K562 (cell line): ENCODE measurements at regions not wholly inside any gene's neighbourhood (a gene's known extent, or its start where the extent isn't known, plus 50 kb on each side); places are given as distances from the start of the nearest gene placed in this dataset.

Experiments used
- ARID1B ChIP-seq: fragments of 450-650 bp; IDR thresholded peaks from 2 replicates; pipeline ENCODE4 v1.6.1; 2016; ENCODE audit warnings: antibody characterized with exemption, mild to moderate bottlenecking, inconsistent platforms
- CBFB ChIP-seq: sonication (generic); formaldehyde crosslinking; IDR thresholded peaks from 2 replicates; pipeline ENCODE4 v1.4.0; 2020; ENCODE audit warnings: mild to moderate bottlenecking, missing genetic modification reagents
- CBX3 ChIP-seq, 2 experiments: IDR thresholded peaks; 1 replicate in 1 of 2; 2 replicates in 1 of 2; pipeline ENCODE4 v1.6.1; 2012; ENCODE audit warnings: inconsistent platforms in 2 of 2, low read length in 2 of 2, borderline replicate concordance in 1 of 2, control low read depth in 1 of 2
- ELF4 ChIP-seq: fragments of 450-650 bp; formaldehyde crosslinking; IDR thresholded peaks from 2 replicates; pipeline ENCODE4 v1.4.0; 2022; ENCODE audit warnings: missing genetic modification characterization
- EP300 ChIP-seq: IDR thresholded peaks from 2 replicates; pipeline ENCODE4 v1.6.1; 2012; ENCODE audit warnings: low read length, improper control_type of control experiment
- ETS2 ChIP-seq: IDR thresholded peaks from 2 replicates; pipeline ENCODE4 v1.6.1; 2016; ENCODE audit warnings: borderline replicate concordance, missing genetic modification characterization, mild to moderate bottlenecking, moderate library complexity, missing compliant biosample characterization; ENCODE audit not compliant: poor library complexity, severe bottlenecking
- KDM1A ChIP-seq, 2 experiments: fragments of 450-650 bp; IDR thresholded peaks; 2 replicates each; pipeline ENCODE4 v1.6.1; 2016; ENCODE audit warnings: mild to moderate bottlenecking in 2 of 2
- RNF2 ChIP-seq: sonication (generic); IDR thresholded peaks from 2 replicates; pipeline ENCODE4 v1.6.1; 2016
- SIN3A ChIP-seq, 2 experiments: fragments of 150-350 bp in 1 of 2; IDR thresholded peaks; 2 replicates each; pipeline ENCODE4 v1.6.1; 2011 to 2016; ENCODE audit warnings: borderline replicate concordance in 2 of 2, low read depth in 2 of 2, low read length in 2 of 2, mild to moderate bottlenecking in 2 of 2, moderate library complexity in 2 of 2; ENCODE audit not compliant: control insufficient read depth in 1 of 2
- TAF1 ChIP-seq: IDR thresholded peaks from 2 replicates; pipeline ENCODE4 v1.6.1; 2011; ENCODE audit warnings: mild to moderate bottlenecking, low read length, moderate library complexity; ENCODE audit not compliant: insufficient read depth, control insufficient read depth, severe bottlenecking; ENCODE audit errors: extremely low read depth
- TF ChIP-seq, protein P1 (sequence below), 2 experiments: fragments of 450-650 bp; formaldehyde crosslinking in 1 of 2; IDR thresholded peaks; 2 replicates each; pipeline versions ENCODE4 v1.4.0 to v1.6.1; 2014 to 2020; ENCODE audit warnings: mild to moderate bottlenecking in 2 of 2, borderline replicate concordance in 1 of 2, low read depth in 1 of 2
- TF ChIP-seq, protein P2 (sequence below), 2 experiments: IDR thresholded peaks; 2 replicates each; pipeline ENCODE4 v1.6.1; 2011; ENCODE audit warnings: borderline replicate concordance in 1 of 2, control low read depth in 1 of 2, low read depth in 1 of 2, low read length in 1 of 2, mild to moderate bottlenecking in 1 of 2, mixed read lengths in 1 of 2, moderate library complexity in 1 of 2; ENCODE audit not compliant: insufficient read depth in 1 of 2, insufficient read length in 1 of 2, poor library complexity in 1 of 2, severe bottlenecking in 1 of 2; ENCODE audit errors: extremely low read depth in 1 of 2
- TF ChIP-seq, protein P3 (sequence below): fragments of 450-650 bp; IDR thresholded peaks from 2 replicates; pipeline ENCODE4 v1.6.1; 2017; ENCODE audit warnings: antibody characterized with exemption, mild to moderate bottlenecking
- TF ChIP-seq, protein P4 (sequence below): sonication (generic); formaldehyde crosslinking; IDR thresholded peaks from 2 replicates; pipeline ENCODE4 v1.5.0; 2020; ENCODE audit warnings: missing genetic modification reagents

DNA sequence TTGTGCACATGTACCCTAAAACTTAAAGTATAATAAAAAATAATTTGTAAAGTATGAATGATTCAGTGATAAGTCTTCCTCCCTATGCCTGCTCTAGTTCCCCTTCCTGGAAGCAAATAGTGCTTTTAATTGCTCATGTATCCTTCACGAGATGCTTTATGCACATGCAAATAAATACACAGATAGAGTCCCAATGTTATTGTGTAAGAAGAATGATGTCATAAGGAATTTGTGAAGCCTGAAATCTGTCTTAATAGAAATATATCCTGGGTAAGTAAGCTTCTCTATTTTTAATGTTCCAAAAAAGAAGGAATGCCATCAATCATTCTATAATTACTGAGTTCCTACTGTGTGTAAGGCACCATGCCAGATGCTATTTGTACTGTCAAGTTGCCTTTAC is 157.5 kb upstream of the SLC4A4 start:
- TF ChIP-seq EP300 (no peak), CBFB (CRISPR knock-in tag) (no peak), SIN3A (IDR thresholded peaks at IDR 0.05; ENCODE audit: borderline replicate concordance in 2 of 2, control insufficient read depth in 1 of 2, low read depth in 2 of 2, low read length in 2 of 2) (no peak), CBX3 (IDR thresholded peaks at IDR 0.05; ENCODE audit: borderline replicate concordance in 1 of 2, low read length in 2 of 2) (no peak), TAF1 (no peak), ARID1B (no peak), RNF2 (no peak), ETS2 (tag) (no peak), ELF4 (no peak), KDM1A (IDR thresholded peaks at IDR 0.05) (no peak)
- TF ChIP-seq, protein P1, sequence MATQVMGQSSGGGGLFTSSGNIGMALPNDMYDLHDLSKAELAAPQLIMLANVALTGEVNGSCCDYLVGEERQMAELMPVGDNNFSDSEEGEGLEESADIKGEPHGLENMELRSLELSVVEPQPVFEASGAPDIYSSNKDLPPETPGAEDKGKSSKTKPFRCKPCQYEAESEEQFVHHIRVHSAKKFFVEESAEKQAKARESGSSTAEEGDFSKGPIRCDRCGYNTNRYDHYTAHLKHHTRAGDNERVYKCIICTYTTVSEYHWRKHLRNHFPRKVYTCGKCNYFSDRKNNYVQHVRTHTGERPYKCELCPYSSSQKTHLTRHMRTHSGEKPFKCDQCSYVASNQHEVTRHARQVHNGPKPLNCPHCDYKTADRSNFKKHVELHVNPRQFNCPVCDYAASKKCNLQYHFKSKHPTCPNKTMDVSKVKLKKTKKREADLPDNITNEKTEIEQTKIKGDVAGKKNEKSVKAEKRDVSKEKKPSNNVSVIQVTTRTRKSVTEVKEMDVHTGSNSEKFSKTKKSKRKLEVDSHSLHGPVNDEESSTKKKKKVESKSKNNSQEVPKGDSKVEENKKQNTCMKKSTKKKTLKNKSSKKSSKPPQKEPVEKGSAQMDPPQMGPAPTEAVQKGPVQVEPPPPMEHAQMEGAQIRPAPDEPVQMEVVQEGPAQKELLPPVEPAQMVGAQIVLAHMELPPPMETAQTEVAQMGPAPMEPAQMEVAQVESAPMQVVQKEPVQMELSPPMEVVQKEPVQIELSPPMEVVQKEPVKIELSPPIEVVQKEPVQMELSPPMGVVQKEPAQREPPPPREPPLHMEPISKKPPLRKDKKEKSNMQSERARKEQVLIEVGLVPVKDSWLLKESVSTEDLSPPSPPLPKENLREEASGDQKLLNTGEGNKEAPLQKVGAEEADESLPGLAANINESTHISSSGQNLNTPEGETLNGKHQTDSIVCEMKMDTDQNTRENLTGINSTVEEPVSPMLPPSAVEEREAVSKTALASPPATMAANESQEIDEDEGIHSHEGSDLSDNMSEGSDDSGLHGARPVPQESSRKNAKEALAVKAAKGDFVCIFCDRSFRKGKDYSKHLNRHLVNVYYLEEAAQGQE (IDR thresholded peaks at IDR 0.05; ENCODE audit: borderline replicate concordance) = no peak
- TF ChIP-seq, protein P1 (CRISPR knock-in tag; IDR thresholded peaks at IDR 0.05; ENCODE audit: low read depth) = no peak
- TF ChIP-seq, protein P2, sequence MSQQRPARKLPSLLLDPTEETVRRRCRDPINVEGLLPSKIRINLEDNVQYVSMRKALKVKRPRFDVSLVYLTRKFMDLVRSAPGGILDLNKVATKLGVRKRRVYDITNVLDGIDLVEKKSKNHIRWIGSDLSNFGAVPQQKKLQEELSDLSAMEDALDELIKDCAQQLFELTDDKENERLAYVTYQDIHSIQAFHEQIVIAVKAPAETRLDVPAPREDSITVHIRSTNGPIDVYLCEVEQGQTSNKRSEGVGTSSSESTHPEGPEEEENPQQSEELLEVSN (IDR thresholded peaks at IDR 0.05; ENCODE audit: borderline replicate concordance in 1 of 2, extremely low read depth in 1 of 2, insufficient read depth in 1 of 2, insufficient read length in 1 of 2, low read depth in 1 of 2, low read length in 1 of 2, poor library complexity in 1 of 2, severe bottlenecking in 1 of 2) = no peak
- TF ChIP-seq, protein P3, sequence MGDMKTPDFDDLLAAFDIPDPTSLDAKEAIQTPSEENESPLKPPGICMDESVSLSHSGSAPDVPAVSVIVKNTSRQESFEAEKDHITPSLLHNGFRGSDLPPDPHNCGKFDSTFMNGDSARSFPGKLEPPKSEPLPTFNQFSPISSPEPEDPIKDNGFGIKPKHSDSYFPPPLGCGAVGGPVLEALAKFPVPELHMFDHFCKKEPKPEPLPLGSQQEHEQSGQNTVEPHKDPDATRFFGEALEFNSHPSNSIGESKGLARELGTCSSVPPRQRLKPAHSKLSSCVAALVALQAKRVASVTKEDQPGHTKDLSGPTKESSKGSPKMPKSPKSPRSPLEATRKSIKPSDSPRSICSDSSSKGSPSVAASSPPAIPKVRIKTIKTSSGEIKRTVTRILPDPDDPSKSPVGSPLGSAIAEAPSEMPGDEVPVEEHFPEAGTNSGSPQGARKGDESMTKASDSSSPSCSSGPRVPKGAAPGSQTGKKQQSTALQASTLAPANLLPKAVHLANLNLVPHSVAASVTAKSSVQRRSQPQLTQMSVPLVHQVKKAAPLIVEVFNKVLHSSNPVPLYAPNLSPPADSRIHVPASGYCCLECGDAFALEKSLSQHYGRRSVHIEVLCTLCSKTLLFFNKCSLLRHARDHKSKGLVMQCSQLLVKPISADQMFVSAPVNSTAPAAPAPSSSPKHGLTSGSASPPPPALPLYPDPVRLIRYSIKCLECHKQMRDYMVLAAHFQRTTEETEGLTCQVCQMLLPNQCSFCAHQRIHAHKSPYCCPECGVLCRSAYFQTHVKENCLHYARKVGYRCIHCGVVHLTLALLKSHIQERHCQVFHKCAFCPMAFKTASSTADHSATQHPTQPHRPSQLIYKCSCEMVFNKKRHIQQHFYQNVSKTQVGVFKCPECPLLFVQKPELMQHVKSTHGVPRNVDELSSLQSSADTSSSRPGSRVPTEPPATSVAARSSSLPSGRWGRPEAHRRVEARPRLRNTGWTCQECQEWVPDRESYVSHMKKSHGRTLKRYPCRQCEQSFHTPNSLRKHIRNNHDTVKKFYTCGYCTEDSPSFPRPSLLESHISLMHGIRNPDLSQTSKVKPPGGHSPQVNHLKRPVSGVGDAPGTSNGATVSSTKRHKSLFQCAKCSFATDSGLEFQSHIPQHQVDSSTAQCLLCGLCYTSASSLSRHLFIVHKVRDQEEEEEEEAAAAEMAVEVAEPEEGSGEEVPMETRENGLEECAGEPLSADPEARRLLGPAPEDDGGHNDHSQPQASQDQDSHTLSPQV = no peak
- TF ChIP-seq, protein P4, sequence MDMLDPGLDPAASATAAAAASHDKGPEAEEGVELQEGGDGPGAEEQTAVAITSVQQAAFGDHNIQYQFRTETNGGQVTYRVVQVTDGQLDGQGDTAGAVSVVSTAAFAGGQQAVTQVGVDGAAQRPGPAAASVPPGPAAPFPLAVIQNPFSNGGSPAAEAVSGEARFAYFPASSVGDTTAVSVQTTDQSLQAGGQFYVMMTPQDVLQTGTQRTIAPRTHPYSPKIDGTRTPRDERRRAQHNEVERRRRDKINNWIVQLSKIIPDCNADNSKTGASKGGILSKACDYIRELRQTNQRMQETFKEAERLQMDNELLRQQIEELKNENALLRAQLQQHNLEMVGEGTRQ (CRISPR knock-in tag) = no peak
